ENCODE measurements at regions not wholly inside any gene's neighbourhood (a gene's known extent, or its start where the extent isn't known, plus 50 kb on each side); places are given as distances from the start of the nearest gene placed in this dataset.

- no peak for TF ChIP-seq CTCF (conservative IDR thresholded peaks at IDR 0.05)
- TF ChIP-seq EZH2 (IDR thresholded peaks at IDR 0.05; ENCODE audit: low read depth), result no peak
Observed at GRCh38 chr6:77150736-77151135, 312.6 kb downstream of the HTR1B start.
